Loucy (cell line): ENCODE measurements at regions not wholly inside any gene's neighbourhood (a gene's known extent, or its start where the extent isn't known, plus 50 kb on each side); places are given as distances from the start of the nearest gene placed in this dataset.

Experiments
- EZH2phosphoT487 ChIP-seq: fragments of 200-600 bp; IDR thresholded peaks from 2 replicates; pipeline ENCODE4 v1.6.1; 2018; ENCODE audit warnings: antibody characterized with exemption, mild to moderate bottlenecking, moderate library complexity, borderline replicate concordance
- TF ChIP-seq, protein P1 (sequence below): fragments of 200-600 bp; sonication (generic); conservative IDR thresholded peaks from 2 replicates; pipeline ENCODE4 v1.5.1; 2014; ENCODE audit warnings: mild to moderate bottlenecking, antibody characterized with exemption, low read length

DNA sequence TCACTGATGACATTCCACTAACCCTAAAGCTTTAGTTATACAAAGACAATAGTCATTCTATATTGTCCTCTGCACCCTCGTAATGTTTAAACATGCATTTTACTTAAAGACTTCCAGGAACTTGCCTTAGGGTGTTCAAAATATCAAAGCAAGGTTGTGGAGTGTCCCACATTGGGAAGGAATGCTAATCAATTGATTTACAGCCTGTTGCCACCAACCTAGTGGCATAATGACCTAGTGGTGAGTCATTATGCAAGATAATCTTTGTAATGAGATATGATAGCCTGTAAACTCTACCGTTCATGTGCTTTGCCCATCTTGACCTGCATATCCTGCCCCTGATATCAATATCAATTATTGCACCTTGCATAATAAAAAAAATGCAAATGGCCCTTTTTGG, 542.9 kb downstream of the CDH9 start:
- TF ChIP-seq, protein P1, sequence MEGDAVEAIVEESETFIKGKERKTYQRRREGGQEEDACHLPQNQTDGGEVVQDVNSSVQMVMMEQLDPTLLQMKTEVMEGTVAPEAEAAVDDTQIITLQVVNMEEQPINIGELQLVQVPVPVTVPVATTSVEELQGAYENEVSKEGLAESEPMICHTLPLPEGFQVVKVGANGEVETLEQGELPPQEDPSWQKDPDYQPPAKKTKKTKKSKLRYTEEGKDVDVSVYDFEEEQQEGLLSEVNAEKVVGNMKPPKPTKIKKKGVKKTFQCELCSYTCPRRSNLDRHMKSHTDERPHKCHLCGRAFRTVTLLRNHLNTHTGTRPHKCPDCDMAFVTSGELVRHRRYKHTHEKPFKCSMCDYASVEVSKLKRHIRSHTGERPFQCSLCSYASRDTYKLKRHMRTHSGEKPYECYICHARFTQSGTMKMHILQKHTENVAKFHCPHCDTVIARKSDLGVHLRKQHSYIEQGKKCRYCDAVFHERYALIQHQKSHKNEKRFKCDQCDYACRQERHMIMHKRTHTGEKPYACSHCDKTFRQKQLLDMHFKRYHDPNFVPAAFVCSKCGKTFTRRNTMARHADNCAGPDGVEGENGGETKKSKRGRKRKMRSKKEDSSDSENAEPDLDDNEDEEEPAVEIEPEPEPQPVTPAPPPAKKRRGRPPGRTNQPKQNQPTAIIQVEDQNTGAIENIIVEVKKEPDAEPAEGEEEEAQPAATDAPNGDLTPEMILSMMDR, result no peak
- no peak for TF ChIP-seq EZH2phosphoT487
